Ishikawa (cell line): ENCODE measurements at regions not wholly inside any gene's neighbourhood (a gene's known extent, or its start where the extent isn't known, plus 50 kb on each side); places are given as distances from the start of the nearest gene placed in this dataset.

Source experiments
- CEBPB ChIP-seq: IDR thresholded peaks from 2 replicates; pipeline ENCODE4 v1.6.1; 2012
- CREB1 ChIP-seq: IDR thresholded peaks from 2 replicates; pipeline ENCODE4 v1.6.1; 2012; ENCODE audit warnings: low read depth
- EGR1 ChIP-seq: IDR thresholded peaks from 2 replicates; pipeline ENCODE4 v1.6.1; 2012
- EP300 ChIP-seq: IDR thresholded peaks from 2 replicates; pipeline ENCODE4 v1.6.1; 2012; ENCODE audit warnings: borderline replicate concordance
- FOXM1 ChIP-seq: IDR thresholded peaks from 2 replicates; pipeline ENCODE4 v1.6.1; 2012; ENCODE audit warnings: low read depth, borderline replicate concordance
- NFIC ChIP-seq: IDR thresholded peaks from 2 replicates; pipeline ENCODE4 v1.6.1; 2012
- RAD21 ChIP-seq: IDR thresholded peaks from 2 replicates; pipeline ENCODE4 v1.6.1; 2012; ENCODE audit warnings: low read depth
- REST ChIP-seq: IDR thresholded peaks from 2 replicates; pipeline ENCODE4 v1.6.1; 2012; ENCODE audit warnings: low read depth, mild to moderate bottlenecking
- TAF1 ChIP-seq: IDR thresholded peaks from 2 replicates; pipeline ENCODE4 v1.6.1; 2012; ENCODE audit warnings: low read depth, mild to moderate bottlenecking
- TCF12 ChIP-seq: IDR thresholded peaks from 2 replicates; pipeline ENCODE4 v1.6.1; 2012; ENCODE audit warnings: low read depth
- TEAD4 ChIP-seq: IDR thresholded peaks from 2 replicates; pipeline ENCODE4 v1.6.1; 2012
- USF1 ChIP-seq: IDR thresholded peaks from 2 replicates; pipeline ENCODE4 v1.6.1; 2012
- YY1 ChIP-seq: IDR thresholded peaks from 2 replicates; pipeline ENCODE4 v1.6.1; 2012; ENCODE audit warnings: low read depth
- ZBTB7A ChIP-seq: IDR thresholded peaks from 2 replicates; pipeline ENCODE4 v1.6.1; 2012; ENCODE audit warnings: low read depth
- TF ChIP-seq, protein P1 (sequence below): IDR thresholded peaks from 2 replicates; pipeline ENCODE4 v1.6.1; 2012

GRCh38 chr18:40531051-40531450 is 1424.0 kb upstream of the PIK3C3 start:
- TF ChIP-seq REST (no peak), TAF1 (no peak), EP300 (no peak), ZBTB7A (no peak), USF1 (no peak), NFIC (no peak), CEBPB (no peak), FOXM1 (no peak), CREB1 (no peak), EGR1 (no peak), TEAD4 (no peak), TCF12 (no peak), RAD21 (no peak), YY1 (no peak)
- TF ChIP-seq, protein P1, sequence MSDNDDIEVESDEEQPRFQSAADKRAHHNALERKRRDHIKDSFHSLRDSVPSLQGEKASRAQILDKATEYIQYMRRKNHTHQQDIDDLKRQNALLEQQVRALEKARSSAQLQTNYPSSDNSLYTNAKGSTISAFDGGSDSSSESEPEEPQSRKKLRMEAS, result no peak

DNA sequence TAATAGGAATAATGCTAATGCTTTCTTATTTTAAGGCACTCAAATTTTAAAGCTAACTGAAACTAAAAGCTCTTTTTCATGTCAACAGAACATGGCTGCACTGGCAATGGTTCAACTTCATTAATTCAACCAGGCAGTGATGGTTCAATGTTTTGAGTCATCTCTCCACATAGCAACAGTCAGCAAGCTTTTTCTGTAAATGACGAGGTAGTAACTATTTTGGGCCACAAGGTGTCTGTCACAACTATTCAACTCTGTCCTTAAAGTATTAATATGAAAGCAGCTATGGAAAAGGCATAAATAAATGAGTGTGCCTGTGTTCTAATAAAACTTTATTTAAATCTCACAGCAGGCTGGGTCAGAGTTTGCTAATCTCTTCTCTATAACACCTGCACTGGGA is 1425.6 kb upstream of the PIK3C3 start:
- TF ChIP-seq, protein P1, result no peak
- no peak for TF ChIP-seq NFIC
- no peak for TF ChIP-seq RAD21
- no peak for TF ChIP-seq ZBTB7A
- no peak for TF ChIP-seq USF1
- TF ChIP-seq EP300, result no peak
- no peak for TF ChIP-seq EGR1
- no peak for TF ChIP-seq CREB1
- no peak for TF ChIP-seq CEBPB
- no peak for TF ChIP-seq REST
- no peak for TF ChIP-seq TEAD4
- TF ChIP-seq TAF1, result no peak
- TF ChIP-seq FOXM1, result no peak
- TF ChIP-seq TCF12, result no peak
- no peak for TF ChIP-seq YY1

GRCh38 chr18:40524881-40525280 is 1430.2 kb upstream of the PIK3C3 start:
- no peak for TF ChIP-seq REST
- TF ChIP-seq NFIC, result no peak
- no peak for TF ChIP-seq CREB1
- TF ChIP-seq TEAD4, result no peak
- TF ChIP-seq RAD21, result no peak
- TF ChIP-seq EP300, result no peak
- TF ChIP-seq, protein P1, result no peak
- TF ChIP-seq USF1, result no peak
- TF ChIP-seq TAF1, result no peak
- TF ChIP-seq CEBPB, result no peak
- TF ChIP-seq ZBTB7A, result no peak
- TF ChIP-seq YY1, result no peak
- no peak for TF ChIP-seq TCF12

DNA sequence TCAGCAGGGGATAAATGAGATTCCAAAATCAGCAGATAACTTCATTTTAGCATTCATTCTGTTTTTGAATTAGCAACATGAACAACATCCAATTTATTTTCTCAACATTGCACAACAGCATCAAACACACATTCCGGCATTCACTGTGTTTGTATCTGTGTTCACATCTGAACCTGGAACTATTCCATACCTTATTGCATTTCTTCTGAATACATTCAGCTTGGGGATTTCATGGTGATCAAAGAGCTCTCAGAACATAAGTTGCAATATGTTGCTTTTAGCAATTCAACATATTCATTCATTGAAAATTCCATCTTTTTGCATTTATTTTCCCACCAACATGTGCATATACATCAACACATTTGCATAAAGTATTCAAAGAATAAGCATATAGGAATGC is 1431.7 kb upstream of the PIK3C3 start:
- TF ChIP-seq RAD21 (no peak), NFIC (no peak), YY1 (no peak), TAF1 (no peak), CREB1 (no peak), EP300 (no peak), REST (no peak), TCF12 (no peak), USF1 (no peak), ZBTB7A (no peak), FOXM1 (no peak), CEBPB (no peak), TEAD4 (no peak), EGR1 (no peak)
- TF ChIP-seq, protein P1, result no peak
